ENCODE measurements at regions not wholly inside any gene's neighbourhood (a gene's known extent, or its start where the extent isn't known, plus 50 kb on each side); places are given as distances from the start of the nearest gene placed in this dataset.

- DNase-seq: no peak
These were observed 83.6 kb downstream of the XIST start for GRCh38 chrX:73768886-73769285.

GRCh38 chrX:73768160-73768559 lies 84.4 kb downstream of the XIST start:
- no peak for DNase-seq

- no peak for DNase-seq
These were observed 85.5 kb downstream of the XIST start for GRCh38 chrX:73767017-73767416.

GRCh38 chrX:73766431-73766795 lies 86.1 kb downstream of the XIST start:
- DNase-seq: no peak

GRCh38 chrX:73765776-73766430 lies 86.6 kb downstream of the XIST start:
- peak; percentile 8 for DNase-seq

GRCh38 chrX:73758250-73758649 lies 94.3 kb downstream of the XIST start:
- no peak for DNase-seq

All from RPMI8226 (cell line).